Caco-2 (cell line): ENCODE measurements at regions not wholly inside any gene's neighbourhood (a gene's known extent, or its start where the extent isn't known, plus 50 kb on each side); places are given as distances from the start of the nearest gene placed in this dataset.
A peak's percentile ranks its signal among the peaks of the same experiment; 100 is the strongest.
"Not testable (repeated sequence)": the region's sequence is repeated elsewhere in the genome, so short reads cannot be mapped to it uniquely, and the experiment has no call there.

Source experiments
- BruUV-seq: library from RNA; stranded (reverse); fragments of 400-500 nt; replicated peaks from 2 replicates; lab custom pipeline; 2021; lab: Mats Ljungman, UMichigan
- CTCF ChIA-PET: fragments of 300-600 bp; sonication (Branson Sonifier 250); formaldehyde crosslinking; loops from one replicate; lab custom pipeline; 2022; ENCODE audit warnings: antibody characterized with exemption; lab: Charles Lee
- POLR2A ChIA-PET: fragments of 300-600 bp; sonication (Branson Sonifier 250); formaldehyde crosslinking; loops from one replicate; lab custom pipeline; 2022; ENCODE audit warnings: antibody characterized with exemption; lab: Charles Lee
- DNase-seq, 2 experiments: peaks; one replicate each; pipeline versions ENCODE4 v3.0.0 to v3.0.0-alpha.2; 2020 to 2022
- H3K27me3 ChIP-seq: replicated peaks from 2 replicates; pipeline ENCODE4 v1.6.0; 2011; ENCODE audit warnings: low read length; ENCODE audit not compliant: control insufficient read depth, insufficient read depth
- H3K36me3 ChIP-seq: 2 replicates; pipeline ENCODE4 v1.5.1; 2011; ENCODE audit warnings: low read length; ENCODE audit not compliant: control insufficient read depth, insufficient read depth
- H3K4me1 ChIP-seq: fragments of 250-450 bp; sonication (Bioruptor Pico); 2 replicates; pipeline ENCODE4 v1.5.1; 2020; ENCODE audit warnings: mild to moderate bottlenecking
- H3K4me3 ChIP-seq: 2 replicates; pipeline ENCODE4 v1.5.1; 2011; ENCODE audit warnings: low read depth, mild to moderate bottlenecking, control low read depth, low read length
- H3K9me3 ChIP-seq: fragments of 250-450 bp; sonication (Bioruptor Pico); 2 replicates; pipeline ENCODE4 v1.5.1; 2020; ENCODE audit warnings: mild to moderate bottlenecking, moderate library complexity
- H3K27ac Mint-ChIP-seq: one replicate; pipeline ENCODE4 v1.8.0; 2022; ENCODE audit warnings: mixed read lengths; ENCODE audit not compliant: unreplicated experiment
- H3K27me3 Mint-ChIP-seq: one replicate; pipeline ENCODE4 v1.8.0; 2022; ENCODE audit warnings: mixed read lengths; ENCODE audit not compliant: insufficient read depth, unreplicated experiment
- H3K36me3 Mint-ChIP-seq: one replicate; pipeline ENCODE4 v1.8.0; 2022; ENCODE audit warnings: mild to moderate bottlenecking, mixed read lengths; ENCODE audit not compliant: insufficient read depth, unreplicated experiment
- H3K4me1 Mint-ChIP-seq: one replicate; pipeline ENCODE4 v1.8.0; 2022; ENCODE audit warnings: low read depth, mixed read lengths; ENCODE audit not compliant: unreplicated experiment
- H3K4me3 Mint-ChIP-seq: one replicate; pipeline ENCODE4 v1.8.0; 2022; ENCODE audit warnings: mild to moderate bottlenecking, moderate library complexity, mixed read lengths; ENCODE audit not compliant: unreplicated experiment
- H3K9me3 Mint-ChIP-seq: one replicate; pipeline ENCODE4 v1.8.0; 2022; ENCODE audit warnings: mixed read lengths; ENCODE audit not compliant: unreplicated experiment
- CTCF ChIP-seq, 2 experiments: fragments of 200-600 bp in 1 of 2; IDR thresholded peaks; 1 replicate in 1 of 2; 2 replicates in 1 of 2; pipeline versions ENCODE4 v1.5.1 to v1.8.0; 2011 to 2022; ENCODE audit warnings: antibody characterized with exemption in 1 of 2, control low read depth in 1 of 2, inconsistent platforms in 1 of 2, low read depth in 1 of 2, low read length in 1 of 2, mild to moderate bottlenecking in 1 of 2, moderate library complexity in 1 of 2; ENCODE audit not compliant: insufficient read depth in 1 of 2, severe bottlenecking in 1 of 2, unreplicated experiment in 1 of 2
- intact Hi-C: fragments of 100-400 bp; cut with micrococcal nuclease; formaldehyde crosslinking; loops from one replicate; pipeline ENCODE4 v1.10.0; 2022; ENCODE audit not compliant: unreplicated experiment

- ChIA-PET CTCF (no interaction called here), POLR2A (no interaction called here)
- Histone ChIP-seq H3K36me3 (no peaks in the 10 kb centered on the region), H3K4me1 (peaks cover 25% of the 10 kb centered on the region), H3K27me3 (no peaks in the 10 kb centered on the region), H3K4me3 (no peak overlapping the region), H3K9me3 (0 out of 2 replicates have a peak, but pooled peaks cover 6% of the 10 kb centered on the region)
- TF ChIP-seq CTCF (IDR thresholded peaks at IDR 0.05; ENCODE audit: insufficient read depth in 1 of 2, low read depth in 1 of 2, low read length in 1 of 2, severe bottlenecking in 1 of 2, unreplicated experiment in 1 of 2): no peak
- DNase-seq: no peak
- Mint-ChIP-seq H3K27me3 (no peaks in the 10 kb centered on the region), H3K4me3 (no peak overlapping the region), H3K9me3 (no peaks in the 10 kb centered on the region), H3K36me3 (no peaks in the 10 kb centered on the region), H3K27ac (no peak overlapping the region), H3K4me1 (no peaks in the 10 kb centered on the region)
- intact Hi-C loops: no loop called here
- no TSS peak for BruUV-seq
Measured at GRCh38 chr14:51365241-51365965, 125.4 kb downstream of the TMX1 start.

- H3K4me3 Mint-ChIP-seq, H3K36me3 ChIP-seq, H3K9me3 ChIP-seq, H3K4me1 Mint-ChIP-seq, H3K27ac Mint-ChIP-seq, H3K9me3 Mint-ChIP-seq, H3K27me3 Mint-ChIP-seq, POLR2A ChIA-PET, H3K27me3 ChIP-seq, H3K36me3 Mint-ChIP-seq, DNase-seq, BruUV-seq, CTCF ChIA-PET, H3K4me3 ChIP-seq: not testable (repeated sequence)
- peaks cover 25% of the 10 kb centered on the region for H3K4me1 ChIP-seq
- intact Hi-C loops: loop anchor here (2.0 kb wide), 1 partner anchor 284 kb away; the partner anchor contains the start of gene FRMD6
Measured at GRCh38 chr14:51366460-51366859, 126.4 kb downstream of the TMX1 start.

GRCh38 chr14:51366866-51367599 is 127.0 kb downstream of the TMX1 start:
- H3K4me3 Mint-ChIP-seq, H3K36me3 Mint-ChIP-seq, H3K36me3 ChIP-seq, H3K9me3 Mint-ChIP-seq, CTCF ChIA-PET, H3K4me3 ChIP-seq, H3K27me3 ChIP-seq, POLR2A ChIA-PET, H3K4me1 Mint-ChIP-seq, H3K27me3 Mint-ChIP-seq, H3K27ac Mint-ChIP-seq, BruUV-seq, H3K9me3 ChIP-seq: not testable (repeated sequence)
- H3K4me1 ChIP-seq: peaks cover 25% of the 10 kb centered on the region
- DNase-seq: peak; percentile 63 to 77
- intact Hi-C loops: loop anchor here (2.0 kb wide), 1 partner anchor 284 kb away; the partner anchor contains the start of gene FRMD6

- Mint-ChIP-seq H3K4me3 (no peak overlapping the region), H3K36me3 (no peaks in the 10 kb centered on the region), H3K27me3 (no peaks in the 10 kb centered on the region), H3K9me3 (no peaks in the 10 kb centered on the region), H3K27ac (no peak overlapping the region), H3K4me1 (no peaks in the 10 kb centered on the region)
- intact Hi-C loops: loop anchor here (2.0 kb wide), 1 partner anchor 283 kb away; the partner anchor contains the start of gene FRMD6
- Histone ChIP-seq H3K4me1 (peaks cover 25% of the 10 kb centered on the region), H3K4me3 (no peak overlapping the region), H3K36me3 (no peaks in the 10 kb centered on the region), H3K9me3 (0 out of 2 replicates have a peak, but pooled peaks cover 6% of the 10 kb centered on the region), H3K27me3 (no peaks in the 10 kb centered on the region)
- DNase-seq: no peak
- BruUV-seq: no TSS peak
- no peak for TF ChIP-seq CTCF (IDR thresholded peaks at IDR 0.05; ENCODE audit: insufficient read depth in 1 of 2, low read depth in 1 of 2, low read length in 1 of 2, severe bottlenecking in 1 of 2, unreplicated experiment in 1 of 2)
- CTCF ChIA-PET: no interaction called here
- POLR2A ChIA-PET: no interaction called here
Measured at GRCh38 chr14:51367600-51367931, 127.5 kb downstream of the TMX1 start.
